Omental fat pad (tissue), 3 donors: ENCODE measurements at regions not wholly inside any gene's neighbourhood (a gene's known extent, or its start where the extent isn't known, plus 50 kb on each side); places are given as distances from the start of the nearest gene placed in this dataset.

Source experiments
- ATAC-seq: fragments of 150-250 bp; one replicate; pipeline ENCODE4 v1.9.1; 2016; ENCODE audit warnings: mild to moderate bottlenecking, moderate library complexity; ENCODE audit not compliant: low FRiP score
- DNase-seq: peaks from one replicate; pipeline ENCODE4 v3.0.0-alpha.2; 2019; ENCODE audit warnings: low spot score
- TF ChIP-seq, protein P1 (sequence below), 3 donors: fragments of 450-650 bp; IDR thresholded peaks; one replicate each; pipeline ENCODE4 v1.5.1; 2016 to 2017; ENCODE audit warnings: antibody characterized with exemption in 3 of 3, mild to moderate bottlenecking in 3 of 3, moderate library complexity in 2 of 3

DNA sequence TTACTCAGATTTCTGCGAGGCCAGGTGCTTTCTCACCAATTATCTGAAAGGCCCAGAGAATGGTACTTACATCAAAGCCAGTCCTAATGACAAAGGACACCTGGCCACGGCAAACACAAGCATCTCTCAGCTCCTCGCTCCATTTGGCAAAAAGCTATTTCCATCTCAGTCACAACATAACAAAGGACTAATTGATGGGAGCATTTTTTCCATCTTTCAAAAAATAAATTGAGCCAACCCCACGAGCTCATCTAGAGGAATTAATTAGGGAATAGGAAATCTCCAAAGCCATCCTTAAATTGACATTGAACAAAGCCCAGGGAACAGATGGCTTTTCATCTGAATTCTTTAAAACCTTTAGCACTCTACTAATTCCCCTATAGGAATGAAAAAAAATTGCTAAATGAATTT is 236.7 kb downstream of the HAO1 start:
- TF ChIP-seq, protein P1, sequence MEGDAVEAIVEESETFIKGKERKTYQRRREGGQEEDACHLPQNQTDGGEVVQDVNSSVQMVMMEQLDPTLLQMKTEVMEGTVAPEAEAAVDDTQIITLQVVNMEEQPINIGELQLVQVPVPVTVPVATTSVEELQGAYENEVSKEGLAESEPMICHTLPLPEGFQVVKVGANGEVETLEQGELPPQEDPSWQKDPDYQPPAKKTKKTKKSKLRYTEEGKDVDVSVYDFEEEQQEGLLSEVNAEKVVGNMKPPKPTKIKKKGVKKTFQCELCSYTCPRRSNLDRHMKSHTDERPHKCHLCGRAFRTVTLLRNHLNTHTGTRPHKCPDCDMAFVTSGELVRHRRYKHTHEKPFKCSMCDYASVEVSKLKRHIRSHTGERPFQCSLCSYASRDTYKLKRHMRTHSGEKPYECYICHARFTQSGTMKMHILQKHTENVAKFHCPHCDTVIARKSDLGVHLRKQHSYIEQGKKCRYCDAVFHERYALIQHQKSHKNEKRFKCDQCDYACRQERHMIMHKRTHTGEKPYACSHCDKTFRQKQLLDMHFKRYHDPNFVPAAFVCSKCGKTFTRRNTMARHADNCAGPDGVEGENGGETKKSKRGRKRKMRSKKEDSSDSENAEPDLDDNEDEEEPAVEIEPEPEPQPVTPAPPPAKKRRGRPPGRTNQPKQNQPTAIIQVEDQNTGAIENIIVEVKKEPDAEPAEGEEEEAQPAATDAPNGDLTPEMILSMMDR (IDR thresholded peaks at IDR 0.05) = no peak
- no peak for ATAC-seq
- no peak for DNase-seq

DNA sequence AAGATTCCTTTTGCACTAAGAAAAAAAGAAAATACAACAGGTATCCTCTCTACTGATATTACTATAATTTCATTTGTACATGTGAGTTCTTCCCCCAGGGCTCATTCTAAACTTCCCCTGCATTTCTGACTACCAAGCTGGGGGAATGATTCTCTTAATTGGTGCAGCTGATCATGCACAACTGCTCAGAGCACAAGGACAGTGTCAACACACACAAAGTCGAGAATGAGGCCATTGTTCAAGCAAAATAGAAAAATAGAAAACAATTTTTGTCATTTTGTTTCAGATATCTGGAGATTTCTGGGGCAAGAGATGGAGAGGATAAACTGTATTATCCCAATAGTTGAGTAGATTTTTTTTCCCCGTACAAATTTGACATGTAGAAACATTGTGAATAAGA is 236.3 kb downstream of the HAO1 start:
- DNase-seq = no peak
- TF ChIP-seq, protein P1 (IDR thresholded peaks at IDR 0.05) = no peak
- ATAC-seq = no peak

DNA sequence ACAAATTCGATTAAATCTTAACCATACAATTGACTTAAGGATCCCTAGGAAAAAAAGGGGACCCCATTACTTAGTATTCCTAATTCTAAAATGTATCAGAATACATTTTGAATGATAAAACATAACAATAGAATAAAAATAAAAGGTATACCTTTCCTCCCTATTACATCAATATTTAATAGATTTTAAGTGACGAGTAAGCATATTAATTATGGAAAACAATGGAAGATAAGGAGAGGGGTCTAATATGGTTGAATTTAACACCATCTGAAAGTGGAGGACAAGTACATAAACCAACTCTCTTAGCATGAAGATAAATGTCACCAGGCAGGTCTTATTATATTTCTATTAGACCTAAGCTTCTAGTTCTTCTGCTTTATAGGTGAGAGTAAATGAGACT is 232.1 kb downstream of the HAO1 start:
- ATAC-seq (no peak), DNase-seq (no peak)
- TF ChIP-seq, protein P1 (IDR thresholded peaks at IDR 0.05) = no peak

DNA sequence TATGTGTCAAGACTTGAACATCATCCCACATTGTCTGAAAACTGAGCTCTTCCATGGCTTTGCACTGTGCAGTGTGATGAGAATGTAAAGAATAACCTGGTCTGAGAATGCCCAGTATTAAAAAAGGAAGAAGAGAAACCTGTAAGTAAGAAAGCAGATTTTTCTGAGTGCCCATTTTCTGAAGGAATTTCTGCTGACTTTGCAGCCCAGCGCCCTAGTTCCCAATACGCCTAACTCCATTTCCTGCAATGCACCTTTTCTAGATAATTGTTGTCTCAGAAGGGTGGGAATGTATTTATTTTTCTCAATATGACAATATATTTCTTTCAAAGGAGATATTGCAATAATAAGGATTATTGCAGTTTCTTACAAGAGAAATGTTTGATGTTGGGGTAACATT is 231.5 kb downstream of the HAO1 start:
- TF ChIP-seq, protein P1 (IDR thresholded peaks at IDR 0.05) = no peak
- ATAC-seq (no peak), DNase-seq (no peak)

DNA sequence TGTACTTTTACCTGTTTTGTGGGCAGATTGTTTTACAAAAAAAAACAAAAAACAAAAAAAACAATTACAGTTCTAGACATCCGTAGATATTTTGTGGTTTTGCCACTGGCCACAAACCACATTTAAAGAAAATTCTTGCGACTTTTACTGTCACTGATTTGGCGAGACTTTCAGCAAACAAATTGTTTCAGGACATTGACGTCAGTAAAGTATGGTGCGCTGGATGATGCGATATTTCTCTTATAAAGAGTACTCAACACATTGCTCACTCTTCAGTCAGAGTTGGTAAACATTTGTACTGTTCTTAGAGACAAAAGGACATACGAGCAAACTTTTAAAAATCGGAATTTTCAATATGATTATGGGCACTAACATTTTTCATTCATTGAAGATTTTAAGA is 229.8 kb downstream of the HAO1 start:
- no peak for DNase-seq
- no peak for ATAC-seq
- TF ChIP-seq, protein P1 (IDR thresholded peaks at IDR 0.05) = no peak

DNA sequence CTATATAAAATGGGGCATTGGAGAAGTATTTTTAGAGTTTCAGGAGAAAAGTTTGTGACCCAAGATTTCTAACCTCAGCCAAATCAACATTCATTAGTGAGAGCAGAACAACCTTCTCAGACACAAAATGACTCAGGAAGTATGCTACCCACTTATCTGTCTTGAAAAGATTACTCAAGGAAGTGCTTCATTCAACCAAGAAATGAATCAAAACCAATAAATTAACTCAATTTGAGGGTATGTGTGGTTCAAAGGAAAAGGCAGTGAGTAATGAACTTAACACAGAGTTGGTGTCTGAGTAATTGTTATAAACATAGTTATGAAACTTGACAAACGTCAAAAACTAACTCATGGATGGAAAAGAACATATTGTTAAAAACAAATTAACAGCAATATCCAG is 227.6 kb downstream of the HAO1 start:
- TF ChIP-seq, protein P1 (IDR thresholded peaks at IDR 0.05) = no peak
- ATAC-seq (no peak), DNase-seq (no peak)

DNA sequence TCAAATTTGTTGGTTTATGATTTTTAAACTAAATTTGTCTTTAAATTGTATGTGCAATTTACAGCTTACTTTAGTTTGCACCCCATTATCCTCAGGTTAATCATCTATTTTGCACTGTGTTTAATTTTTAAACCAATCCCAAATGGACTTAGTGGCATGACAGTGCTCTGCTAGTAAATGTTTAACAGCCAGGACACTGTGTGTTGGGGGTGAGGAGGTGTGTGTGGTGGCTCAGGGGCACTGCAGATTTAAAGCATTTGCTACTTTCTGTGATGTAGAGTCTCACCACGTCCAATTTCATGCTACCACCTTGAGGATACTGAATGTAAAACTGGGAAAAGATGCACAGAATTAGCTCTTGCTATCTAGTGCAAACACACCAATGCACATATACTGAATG is 225.7 kb downstream of the HAO1 start:
- ATAC-seq = no peak
- no peak for DNase-seq
- TF ChIP-seq, protein P1 (IDR thresholded peaks at IDR 0.05) = no peak
